GM18861 (cell line): ENCODE measurements at regions not wholly inside any gene's neighbourhood (a gene's known extent, or its start where the extent isn't known, plus 50 kb on each side); places are given as distances from the start of the nearest gene placed in this dataset.
A peak's percentile ranks its signal among the peaks of the same experiment; 100 is the strongest.

ENCODE experiments used
- ATAC-seq: cut with Tn5 transposase; IDR thresholded peaks from one replicate; pipeline ENCODE4 v1.9.1; 2021; ENCODE audit not compliant: unreplicated experiment

DNA sequence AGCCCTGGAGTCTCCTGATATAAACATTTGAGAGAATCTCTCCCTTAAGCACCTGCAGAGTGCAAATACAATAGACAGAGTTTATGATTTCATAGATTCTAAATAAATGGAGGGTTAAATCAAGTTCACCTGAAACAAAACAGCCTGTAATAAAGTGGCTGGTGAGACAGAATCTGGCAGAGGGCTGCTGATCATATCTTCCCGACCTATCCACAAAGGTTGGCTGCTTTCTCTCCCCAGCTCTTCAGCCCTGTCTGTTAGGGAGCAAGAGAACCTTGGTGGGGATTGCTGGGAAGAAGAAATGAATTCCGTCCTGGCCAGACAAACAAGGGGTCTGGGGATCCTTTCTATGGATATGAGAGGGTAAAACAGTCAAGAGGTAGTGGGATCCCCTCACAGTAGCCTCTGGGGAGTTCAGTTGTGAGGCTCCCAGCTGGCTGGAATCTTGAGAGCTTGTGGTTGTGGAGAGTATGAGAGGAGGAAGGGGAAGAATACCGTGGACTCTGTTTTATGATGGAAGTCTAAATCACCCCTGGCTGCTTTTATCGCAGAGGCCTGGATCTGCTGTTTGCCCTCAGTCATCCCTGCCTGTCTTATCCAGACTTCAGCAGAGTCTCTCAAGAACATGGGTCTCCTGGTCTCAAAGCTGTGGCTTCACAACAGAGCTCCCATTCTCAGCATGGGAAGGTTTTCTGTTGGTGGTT, 451.3 kb downstream of the NTRK3 start:
- ATAC-seq, result no peak

GRCh38 chr15:87804451-87804850, 452.1 kb downstream of the NTRK3 start:
- no peak for ATAC-seq

DNA sequence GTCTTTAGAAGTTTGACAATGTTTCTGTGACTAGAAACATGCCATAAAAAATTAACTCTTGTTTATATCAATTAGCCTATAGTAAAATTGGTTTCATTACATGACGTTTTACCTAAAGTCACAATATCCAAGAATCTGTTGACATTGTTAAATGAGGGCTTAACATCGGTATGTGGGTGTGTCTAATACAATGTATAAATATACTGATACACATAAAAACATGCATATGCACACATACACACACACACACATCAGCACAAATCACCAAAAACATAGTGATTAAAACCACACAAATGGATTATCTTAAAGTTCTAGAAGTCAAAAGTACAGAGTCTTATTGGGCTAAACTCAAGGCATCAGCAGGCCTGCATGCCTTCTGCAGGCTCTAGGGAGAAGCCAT, 456.7 kb downstream of the NTRK3 start:
- no peak for ATAC-seq

- ATAC-seq, result no peak
These were observed 457.1 kb downstream of the NTRK3 start for GRCh38 chr15:87799428-87799827.

GRCh38 chr15:87793725-87794124, 462.8 kb downstream of the NTRK3 start:
- no peak for ATAC-seq

GRCh38 chr15:87792250-87793040, 464.1 kb downstream of the NTRK3 start:
- ATAC-seq, result no peak

GRCh38 chr15:87781959-87782625, 474.4 kb downstream of the NTRK3 start:
- no peak for ATAC-seq

- no peak for ATAC-seq
These were observed 476.8 kb downstream of the NTRK3 start for GRCh38 chr15:87779746-87780145.

- ATAC-seq, result no peak
These were observed 478.2 kb downstream of the NTRK3 start for GRCh38 chr15:87778358-87778757.

GRCh38 chr15:87777054-87777561, 479.4 kb downstream of the NTRK3 start:
- ATAC-seq, result no peak

- no peak for ATAC-seq
These were observed 489.0 kb downstream of the NTRK3 start for GRCh38 chr15:87767516-87767915.

- ATAC-seq, result no peak
These were observed 491.9 kb downstream of the NTRK3 start for GRCh38 chr15:87764461-87765240.

DNA sequence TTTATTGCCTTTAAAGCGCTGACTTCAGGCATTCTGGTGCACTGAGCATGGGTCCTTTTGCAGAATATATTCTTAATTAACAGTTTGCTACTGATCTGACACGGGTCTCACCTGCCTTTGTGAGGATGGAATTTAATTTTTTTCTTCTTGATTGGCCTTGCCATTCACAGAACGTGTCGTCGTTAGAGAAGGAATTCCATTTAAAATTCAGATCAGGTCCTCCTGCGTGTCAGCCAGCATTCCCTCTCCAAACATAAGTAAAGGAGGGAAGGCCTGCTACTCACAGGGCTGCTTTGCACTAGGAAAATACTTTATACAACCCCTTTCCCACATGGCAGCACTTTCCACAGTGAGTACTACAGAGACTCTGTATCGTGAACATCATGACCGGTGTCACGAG, 492.7 kb downstream of the NTRK3 start:
- no peak for ATAC-seq

- peak; percentile 60 for ATAC-seq
These were observed 494.6 kb downstream of the NTRK3 start for GRCh38 chr15:87761736-87762509.

GRCh38 chr15:87760547-87761314, 495.8 kb downstream of the NTRK3 start:
- no peak for ATAC-seq

DNA sequence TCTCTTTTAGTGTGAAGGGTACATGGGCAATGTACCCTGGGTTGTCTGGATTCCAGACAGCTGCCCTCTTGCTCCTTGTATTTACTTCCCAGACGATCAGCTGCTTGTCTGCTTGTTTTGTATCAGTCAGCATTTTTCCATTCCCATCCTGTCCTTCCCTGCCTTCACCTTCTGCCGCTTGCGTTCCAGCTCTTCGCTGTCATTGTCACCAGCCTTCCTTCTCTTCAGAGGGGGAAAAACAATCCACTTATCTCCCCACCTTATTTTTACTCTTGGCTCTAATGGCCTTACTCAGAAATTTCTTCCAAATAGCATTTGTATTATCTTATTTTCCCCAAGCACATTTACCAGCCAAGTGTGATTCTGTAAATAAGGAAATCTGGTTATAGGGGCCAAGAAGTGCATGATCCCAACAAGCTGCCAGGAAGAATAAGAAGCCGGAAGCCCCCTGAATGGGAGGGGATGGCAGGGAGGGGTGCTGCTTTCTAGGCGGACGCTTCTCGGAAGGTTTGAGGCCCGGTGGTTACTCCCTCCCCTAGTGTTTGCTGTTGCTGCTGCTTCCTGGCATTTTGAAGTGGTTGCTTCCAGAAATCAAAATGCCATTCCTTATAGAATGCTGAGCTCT, 497.6 kb downstream of the NTRK3 start:
- ATAC-seq, result no peak

DNA sequence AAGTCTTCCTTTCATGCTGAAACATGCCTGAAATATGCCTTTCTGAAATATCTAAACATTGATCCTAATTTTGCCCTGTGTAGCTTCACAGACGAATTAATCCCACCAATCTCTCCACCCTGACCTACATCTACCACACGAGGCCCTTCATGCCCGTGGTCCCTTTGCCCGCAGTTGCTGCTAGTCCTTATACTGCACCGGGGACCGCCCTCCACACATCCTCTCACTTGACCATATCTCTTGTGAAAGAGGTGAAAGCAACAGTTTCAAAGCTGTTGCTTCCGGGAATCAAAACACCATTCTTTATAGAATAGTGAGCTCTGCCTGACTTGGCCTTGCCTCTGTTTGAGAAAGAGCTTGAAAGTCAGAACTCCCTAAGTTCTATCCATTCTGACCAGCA, 499.5 kb downstream of the NTRK3 start:
- ATAC-seq, result no peak

DNA sequence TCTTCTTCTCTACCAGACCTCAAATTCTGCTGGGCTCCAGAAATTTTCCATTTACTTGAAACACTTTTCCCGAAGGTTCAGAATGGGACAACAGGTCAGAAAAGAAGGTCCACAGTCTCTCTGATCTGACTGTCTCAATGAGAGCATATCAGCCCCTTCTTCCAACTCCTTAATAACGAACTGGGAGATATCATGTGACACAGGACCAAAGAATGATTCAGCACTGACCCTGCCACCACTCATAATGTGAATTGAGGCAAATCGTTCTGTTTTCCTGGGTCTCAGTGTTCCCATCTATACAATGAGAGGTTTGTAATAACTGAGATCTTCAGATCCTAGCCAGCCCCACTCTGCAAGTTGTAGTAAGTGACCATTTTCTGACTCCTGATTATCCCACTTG, 500.5 kb downstream of the NTRK3 start:
- no peak for ATAC-seq

GRCh38 chr15:87755226-87755625, 501.3 kb downstream of the NTRK3 start:
- no peak for ATAC-seq
